Activated CD8-positive, alpha-beta memory T cell treated with anti-CD3 and anti-CD28 coated beads for 36 hours (primary cell): ENCODE measurements at regions not wholly inside any gene's neighbourhood (a gene's known extent, or its start where the extent isn't known, plus 50 kb on each side); places are given as distances from the start of the nearest gene placed in this dataset.

Experiments used
- CTCF ChIA-PET: fragments of 350-600 bp; sonication (Branson Sonifier 250); formaldehyde crosslinking; loops from one replicate; lab custom pipeline; 2021; ENCODE audit warnings: antibody characterized with exemption; lab: Charles Lee
- POLR2A ChIA-PET: fragments of 350-600 bp; sonication (Branson Sonifier 250); formaldehyde crosslinking; loops from one replicate; lab custom pipeline; 2021; ENCODE audit warnings: antibody characterized with exemption; lab: Charles Lee

GRCh38 chr6:148104131-148104530, 238.5 kb upstream of the SASH1 start:
- ChIA-PET POLR2A (no interaction called here), CTCF (no interaction called here)

GRCh38 chr6:148105695-148106094, 236.9 kb upstream of the SASH1 start:
- CTCF ChIA-PET: no interaction called here
- POLR2A ChIA-PET: no interaction called here

- POLR2A ChIA-PET: no interaction called here
- CTCF ChIA-PET: interaction anchor here (0.5 kb wide), 1 partner anchor 11 kb away, joined by 3 read pairs; no protein-coding TSS in a partner anchor
Observed at GRCh38 chr6:148107911-148108310, 234.7 kb upstream of the SASH1 start.

GRCh38 chr6:148109732-148110131, 232.9 kb upstream of the SASH1 start:
- POLR2A ChIA-PET: no interaction called here
- CTCF ChIA-PET: no interaction called here

GRCh38 chr6:148110925-148111324, 231.7 kb upstream of the SASH1 start:
- ChIA-PET POLR2A (no interaction called here), CTCF (no interaction called here)

- CTCF ChIA-PET: no interaction called here
- POLR2A ChIA-PET: no interaction called here
Observed at GRCh38 chr6:148112851-148113319, 229.8 kb upstream of the SASH1 start.

GRCh38 chr6:148116001-148116400, 226.6 kb upstream of the SASH1 start:
- ChIA-PET CTCF (no interaction called here), POLR2A (no interaction called here)

GRCh38 chr6:148118244-148118643, 224.4 kb upstream of the SASH1 start:
- CTCF ChIA-PET: no interaction called here
- POLR2A ChIA-PET: no interaction called here

GRCh38 chr6:148128014-148128730, 214.5 kb upstream of the SASH1 start:
- POLR2A ChIA-PET: no interaction called here
- CTCF ChIA-PET: interaction anchor here (0.8 kb wide), 1 partner anchor 25 kb away, joined by 3 read pairs; no protein-coding TSS in a partner anchor

GRCh38 chr6:148134592-148134991, 208.0 kb upstream of the SASH1 start:
- ChIA-PET CTCF (interaction anchor here (0.5 kb wide), 1 partner anchor 886 kb away, joined by 3 read pairs; no protein-coding TSS in a partner anchor), POLR2A (no interaction called here)

- ChIA-PET CTCF (no interaction called here), POLR2A (no interaction called here)
Observed at GRCh38 chr6:148136586-148136985, 206.1 kb upstream of the SASH1 start.

- ChIA-PET POLR2A (no interaction called here), CTCF (no interaction called here)
Observed at GRCh38 chr6:148137652-148138051, 205.0 kb upstream of the SASH1 start.

- POLR2A ChIA-PET: no interaction called here
Observed at GRCh38 chr6:148138573-148138972, 204.1 kb upstream of the SASH1 start.

GRCh38 chr6:148140772-148141557, 201.7 kb upstream of the SASH1 start:
- POLR2A ChIA-PET: no interaction called here
- CTCF ChIA-PET: no interaction called here

More at GRCh38 chr6:148138573-148138972, 204.1 kb upstream of the SASH1 start:
- CTCF ChIA-PET: no interaction called here

- ChIA-PET CTCF (no interaction called here), POLR2A (no interaction called here)
Observed at GRCh38 chr6:148142821-148143220, 199.8 kb upstream of the SASH1 start.

GRCh38 chr6:148143771-148144170, 198.9 kb upstream of the SASH1 start:
- ChIA-PET CTCF (no interaction called here), POLR2A (no interaction called here)

- POLR2A ChIA-PET: no interaction called here
- CTCF ChIA-PET: no interaction called here
Observed at GRCh38 chr6:148144917-148145521, 197.6 kb upstream of the SASH1 start.

GRCh38 chr6:148146717-148147462, 195.7 kb upstream of the SASH1 start:
- CTCF ChIA-PET: interaction anchor here (1.1 to 1.3 kb wide), 2 partner anchors 11 to 19 kb away, joined by 3 read pairs; no protein-coding TSS in a partner anchor

GRCh38 chr6:148147463-148147830, 195.2 kb upstream of the SASH1 start:
- POLR2A ChIA-PET: no interaction called here
- CTCF ChIA-PET: interaction anchor here (1.1 to 1.3 kb wide), 2 partner anchors 11 to 18 kb away, joined by 3 read pairs; no protein-coding TSS in a partner anchor

More at GRCh38 chr6:148146717-148147462, 195.7 kb upstream of the SASH1 start:
- POLR2A ChIA-PET: no interaction called here
